ENCODE measurements at regions not wholly inside any gene's neighbourhood (a gene's known extent, or its start where the extent isn't known, plus 50 kb on each side); places are given as distances from the start of the nearest gene placed in this dataset.

DNA sequence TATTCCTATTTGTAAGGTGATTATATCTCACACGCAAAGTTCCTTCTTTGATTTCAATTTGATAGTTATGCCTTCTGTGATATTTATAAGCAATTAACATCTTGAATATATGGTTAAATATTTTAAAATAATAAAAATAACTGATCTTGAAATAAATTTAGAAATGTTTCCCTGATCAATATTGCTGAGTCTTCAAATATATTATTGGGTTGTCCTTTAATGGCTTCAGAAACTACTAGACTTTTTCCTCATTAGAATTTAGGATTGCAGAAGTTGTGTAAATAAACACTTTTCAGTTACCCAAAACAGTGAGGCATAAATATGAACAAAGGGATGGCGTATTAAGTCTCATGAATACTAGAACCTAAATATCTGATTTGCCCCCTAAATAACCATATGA, 252.3 kb upstream of the PRR20A start:
- TF ChIP-seq POLR2A (IDR thresholded peaks at IDR 0.05; ENCODE audit: low read depth, low read length) (no peak), POLR2AphosphoS5 (IDR thresholded peaks at IDR 0.05; ENCODE audit: low read depth, low read length) (no peak), POU2F2 (IDR thresholded peaks at IDR 0.05; ENCODE audit: low read depth, low read length) (no peak), TAF1 (IDR thresholded peaks at IDR 0.05; ENCODE audit: low read depth, low read length) (no peak)
